Activated CD8-positive, alpha-beta memory T cell treated with anti-CD3 and anti-CD28 coated beads, Interleukin-2, amount 50 U/mL, for 24 hours (primary cell): ENCODE measurements at regions not wholly inside any gene's neighbourhood (a gene's known extent, or its start where the extent isn't known, plus 50 kb on each side); places are given as distances from the start of the nearest gene placed in this dataset.

ENCODE experiments used
- DNase-seq: peaks from one replicate; pipeline ENCODE4 v3.0.0-alpha.2; 2020; ENCODE audit errors: extremely low read depth

- no peak for DNase-seq
These were observed 86.9 kb upstream of the PRR5 start for GRCh38 chr22:44615146-44615545.

- DNase-seq: no peak
These were observed 88.8 kb upstream of the PRR5 start for GRCh38 chr22:44613196-44613595.

GRCh38 chr22:44611880-44612496 is 90.0 kb upstream of the PRR5 start:
- no peak for DNase-seq

- DNase-seq: no peak
These were observed 91.9 kb upstream of the PRR5 start for GRCh38 chr22:44610071-44610470.

GRCh38 chr22:44609400-44609988 is 92.5 kb upstream of the PRR5 start:
- no peak for DNase-seq

- no peak for DNase-seq
These were observed 93.2 kb upstream of the PRR5 start for GRCh38 chr22:44608597-44609399.

- DNase-seq: no peak
These were observed 95.9 kb upstream of the PRR5 start for GRCh38 chr22:44606126-44606525.

GRCh38 chr22:44605486-44605885 is 96.5 kb upstream of the PRR5 start:
- no peak for DNase-seq

- no peak for DNase-seq
These were observed 97.0 kb upstream of the PRR5 start for GRCh38 chr22:44604991-44605390.

- no peak for DNase-seq
These were observed 97.5 kb upstream of the PRR5 start for GRCh38 chr22:44604455-44604854.

GRCh38 chr22:44603767-44604166 is 98.2 kb upstream of the PRR5 start:
- DNase-seq: no peak

- DNase-seq: no peak
These were observed 100.3 kb upstream of the PRR5 start for GRCh38 chr22:44601725-44602124.

- no peak for DNase-seq
These were observed 100.8 kb upstream of the PRR5 start for GRCh38 chr22:44601189-44601588.

GRCh38 chr22:44600207-44600785 is 101.7 kb upstream of the PRR5 start:
- DNase-seq: no peak

GRCh38 chr22:44599500-44600140 is 101.6 kb upstream of the RTL6 start:
- no peak for DNase-seq

GRCh38 chr22:44599084-44599483 is 101.1 kb upstream of the RTL6 start:
- DNase-seq: no peak

GRCh38 chr22:44597616-44598015 is 99.6 kb upstream of the RTL6 start:
- no peak for DNase-seq

- DNase-seq: no peak
These were observed 98.5 kb upstream of the RTL6 start for GRCh38 chr22:44596396-44597125.

GRCh38 chr22:44595841-44596341 is 97.9 kb upstream of the RTL6 start:
- DNase-seq: no peak

- DNase-seq: no peak
These were observed 96.9 kb upstream of the RTL6 start for GRCh38 chr22:44594951-44595350.

GRCh38 chr22:44592824-44593148 is 94.8 kb upstream of the RTL6 start:
- no peak for DNase-seq
